HUDEP-2 (cell line): ENCODE measurements at regions not wholly inside any gene's neighbourhood (a gene's known extent, or its start where the extent isn't known, plus 50 kb on each side); places are given as distances from the start of the nearest gene placed in this dataset.

Experiments
- DNase-seq, 76 experiments: peaks; one replicate each; lab custom pipeline; 2025; ENCODE audit not compliant: unreplicated experiment in 76 of 76; lab: John Stamatoyannopoulos, UW

DNA sequence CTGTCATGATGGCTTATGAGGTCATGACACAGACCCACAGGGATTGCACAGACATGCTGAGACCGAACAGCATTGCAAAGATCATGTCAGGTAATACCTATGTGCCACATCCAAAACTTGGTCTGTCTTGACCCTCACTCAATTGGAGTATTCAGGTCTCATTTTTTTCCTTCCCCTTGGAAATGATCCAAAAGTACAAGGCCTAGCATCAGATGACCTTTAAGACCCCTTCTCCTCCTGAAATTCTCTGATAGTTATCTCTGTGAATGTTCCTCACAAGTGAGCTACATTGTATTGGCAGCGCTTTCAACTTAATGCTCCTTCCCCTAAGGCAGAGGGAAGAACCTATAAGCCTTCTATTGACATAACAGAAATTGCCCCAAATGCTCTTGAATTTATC lies 507.4 kb upstream of the JARID2 start:
- DNase-seq: no peak

DNA sequence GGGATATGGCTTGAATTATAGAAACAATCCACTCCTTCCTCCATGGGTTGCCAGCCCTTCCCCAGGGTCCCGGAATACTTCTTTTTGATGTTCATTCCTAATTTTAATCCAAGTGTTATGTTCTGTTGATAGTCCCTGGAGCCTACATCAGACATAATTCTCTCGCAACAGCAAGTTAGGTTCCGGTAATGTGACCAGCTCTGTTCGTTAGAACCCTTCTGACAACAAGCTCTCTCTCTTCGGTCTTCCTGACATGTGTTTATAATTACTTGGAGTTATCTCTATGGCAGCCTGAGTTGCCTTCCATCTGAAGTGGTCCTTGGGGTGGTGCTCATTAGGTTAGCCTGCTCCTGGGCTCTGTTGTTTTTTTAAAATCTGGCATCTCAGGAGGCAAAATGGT lies 506.9 kb upstream of the JARID2 start:
- DNase-seq: no peak

DNA sequence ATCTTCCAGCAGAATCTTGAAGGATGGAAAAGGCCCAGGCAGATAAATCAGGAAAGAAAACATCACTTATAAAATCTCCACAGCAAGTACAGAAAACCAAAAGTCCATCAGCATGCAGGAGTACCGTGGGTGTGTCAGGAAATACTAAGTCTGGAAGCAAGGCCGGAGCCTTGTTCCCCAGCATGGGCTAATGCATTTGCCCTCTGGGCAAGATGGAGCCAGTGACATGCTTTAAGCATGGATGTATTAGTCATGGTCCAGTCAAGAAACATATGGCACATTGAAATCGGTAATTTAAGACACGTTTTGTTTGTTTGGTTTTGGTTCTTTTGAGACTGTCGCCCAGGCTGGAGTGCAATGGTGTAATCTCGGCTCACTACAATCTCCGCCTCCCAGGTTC lies 506.0 kb upstream of the JARID2 start:
- no peak for DNase-seq

DNA sequence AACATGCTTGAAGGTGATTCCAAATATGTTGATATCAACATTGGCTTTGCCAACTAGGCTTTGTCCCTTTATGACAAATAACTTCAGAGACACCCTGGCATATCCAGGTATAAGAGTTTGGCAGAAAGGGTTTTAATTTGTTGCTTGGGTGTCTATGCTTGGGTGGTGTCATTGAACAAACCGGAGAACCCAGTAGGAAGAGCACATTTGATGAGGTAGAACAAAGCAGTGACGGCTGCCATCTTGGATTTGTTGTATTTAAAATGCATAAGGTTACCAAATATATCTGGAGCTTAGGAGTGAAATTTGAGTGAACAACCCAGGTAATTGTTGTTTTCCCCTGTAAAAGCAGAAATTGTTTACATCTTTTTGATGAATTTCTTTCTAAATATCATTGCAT lies 503.7 kb upstream of the JARID2 start:
- DNase-seq: no peak

DNA sequence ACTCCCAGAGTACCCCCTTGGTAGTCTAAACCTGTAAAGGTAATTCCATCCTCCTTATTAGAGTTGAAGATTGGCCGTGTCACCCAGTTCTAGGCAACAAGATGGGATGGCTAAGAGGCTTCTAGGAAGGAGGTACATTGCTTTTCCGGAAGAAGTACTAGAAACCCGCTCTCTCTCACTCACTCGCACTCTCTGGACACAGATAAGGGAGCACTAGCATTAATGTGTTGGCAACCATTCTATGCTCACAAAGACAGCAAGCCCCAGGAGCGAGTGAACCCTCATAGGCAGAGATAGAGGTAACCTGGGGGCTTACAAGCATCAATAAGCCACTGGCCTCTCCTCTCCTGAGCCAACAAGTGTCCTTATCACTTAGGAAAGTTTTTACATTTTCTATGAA lies 503.2 kb upstream of the JARID2 start:
- no peak for DNase-seq

DNA sequence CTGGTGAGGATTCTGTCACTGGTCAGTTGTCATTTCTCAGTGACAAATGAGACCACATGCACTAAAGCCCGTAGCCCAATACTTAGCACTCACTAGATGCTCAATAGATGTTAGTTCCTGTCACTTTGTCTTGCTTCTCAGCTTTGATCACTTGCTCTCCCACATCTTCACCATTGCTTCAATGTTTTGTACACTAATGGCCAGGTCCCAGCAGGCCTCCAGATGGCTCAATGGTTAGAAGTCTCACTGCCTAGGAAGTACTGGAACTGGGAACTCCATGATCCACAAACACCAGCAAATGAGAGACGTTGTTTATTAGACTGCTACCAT lies 502.8 kb upstream of the JARID2 start:
- DNase-seq: no peak

DNA sequence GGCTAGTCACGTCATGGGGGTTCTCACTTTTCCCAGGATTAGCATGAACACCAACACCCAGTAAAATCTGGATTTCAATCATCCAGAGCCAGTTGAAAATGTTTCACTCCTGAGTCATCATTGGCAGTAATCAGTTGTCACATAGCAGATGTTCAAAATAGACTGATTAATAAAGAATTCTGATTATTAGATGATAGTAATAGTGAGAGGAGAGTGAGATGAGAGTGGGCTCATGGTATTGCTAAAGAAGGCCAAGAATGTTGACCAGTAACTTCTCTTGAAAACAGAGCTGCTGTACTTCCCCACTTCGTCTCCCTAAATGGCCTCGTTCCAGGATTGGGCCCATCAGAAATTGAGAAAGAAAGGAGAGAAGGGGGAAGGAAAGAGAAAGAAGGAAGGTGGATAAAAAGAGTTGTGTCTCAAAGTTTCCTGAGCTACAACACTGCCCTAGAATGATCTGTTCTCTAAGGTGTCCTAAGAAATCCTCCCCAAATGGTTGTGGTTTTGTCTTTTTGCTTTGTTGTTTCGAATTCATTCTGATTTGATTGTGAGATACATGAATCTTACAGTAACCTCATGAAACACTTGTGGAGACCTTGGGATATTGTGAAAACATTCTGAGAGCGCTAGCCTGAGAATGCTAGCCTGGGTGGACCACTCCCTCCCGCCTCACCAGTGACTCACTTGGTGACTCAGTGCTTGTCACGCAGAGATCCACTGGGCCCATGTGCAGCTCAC lies 502.2 kb upstream of the JARID2 start:
- peak in 59 of 76 experiments; percentile 9 to 78 (median 40) for DNase-seq

DNA sequence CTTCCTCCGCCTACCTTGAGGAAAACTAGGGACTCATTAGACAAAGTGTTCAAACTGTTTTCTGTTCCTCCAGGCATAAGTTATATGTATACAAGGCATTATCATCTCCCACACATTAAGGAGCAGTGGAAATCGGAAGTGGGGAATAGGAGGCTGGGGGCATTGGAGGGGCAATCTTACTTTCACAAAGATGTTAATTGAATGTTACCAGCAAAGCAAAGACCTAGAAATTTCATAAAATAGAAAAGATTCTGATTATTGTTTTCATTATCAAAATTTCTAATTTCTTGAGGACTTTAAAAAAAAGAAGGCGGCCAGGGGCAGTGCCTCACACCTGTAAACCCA lies 501.7 kb upstream of the JARID2 start:
- no peak for DNase-seq

DNA sequence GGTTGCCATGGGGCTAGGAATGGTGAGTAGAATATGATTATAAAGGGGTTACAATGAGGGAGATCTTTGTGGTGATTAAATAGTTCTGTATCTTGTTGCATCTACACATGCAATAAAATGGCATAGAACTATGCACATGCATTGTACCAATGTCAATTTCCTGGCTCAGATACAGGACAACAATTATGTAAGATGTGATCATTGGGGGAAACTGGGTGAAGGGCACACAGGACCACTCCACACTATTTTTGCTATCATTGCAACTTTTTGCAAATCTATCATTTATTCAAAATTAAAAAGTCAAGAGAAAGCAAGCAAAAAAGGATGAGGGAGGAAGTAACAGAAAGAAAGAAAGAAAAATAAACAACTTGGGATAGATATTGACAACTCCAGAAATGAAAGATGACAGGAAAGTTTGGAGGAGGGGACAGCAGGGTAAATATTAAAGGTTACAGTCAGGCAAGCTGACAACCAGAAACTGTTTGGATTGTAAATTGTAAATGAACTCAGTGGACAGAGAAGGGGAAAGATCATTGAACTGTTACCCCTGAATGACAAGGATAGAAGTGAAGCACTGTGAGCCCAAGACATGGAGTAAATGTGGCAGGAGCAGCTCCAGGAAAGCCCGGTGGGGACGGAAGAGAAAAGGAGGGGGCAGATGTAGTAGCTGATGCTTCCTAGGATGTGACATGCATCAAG lies 499.6 kb upstream of the JARID2 start:
- DNase-seq: no peak

DNA sequence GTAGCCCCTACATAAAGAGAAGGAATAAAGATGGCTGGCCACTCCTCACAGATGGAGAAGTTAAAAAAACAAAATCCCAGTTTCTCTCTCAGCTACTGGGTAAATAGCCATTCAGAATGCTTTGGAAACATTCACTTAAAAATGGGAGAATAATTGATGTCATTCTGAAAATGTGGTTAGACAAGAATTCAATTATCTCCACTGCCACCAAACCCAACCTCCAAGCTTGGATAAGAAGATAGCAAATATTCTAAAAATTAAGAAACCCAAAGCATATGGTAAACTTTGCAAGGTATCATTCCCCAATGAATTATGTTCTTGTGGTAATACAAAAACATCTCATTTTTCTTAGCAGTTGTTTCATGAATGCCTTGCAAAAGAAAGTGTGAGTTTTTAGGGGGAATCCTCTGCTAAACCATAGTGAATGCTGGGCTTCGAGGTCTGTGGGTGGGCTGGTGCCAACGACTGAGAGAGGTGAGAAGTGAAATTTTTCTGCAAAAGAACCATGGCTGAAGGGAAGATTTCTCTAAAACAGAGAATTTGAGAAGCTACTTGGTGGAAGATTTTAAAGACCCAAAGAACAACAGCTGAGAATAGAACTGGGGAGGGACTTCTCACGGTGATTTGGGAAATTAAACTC lies 497.9 kb upstream of the JARID2 start:
- DNase-seq: no peak

DNA sequence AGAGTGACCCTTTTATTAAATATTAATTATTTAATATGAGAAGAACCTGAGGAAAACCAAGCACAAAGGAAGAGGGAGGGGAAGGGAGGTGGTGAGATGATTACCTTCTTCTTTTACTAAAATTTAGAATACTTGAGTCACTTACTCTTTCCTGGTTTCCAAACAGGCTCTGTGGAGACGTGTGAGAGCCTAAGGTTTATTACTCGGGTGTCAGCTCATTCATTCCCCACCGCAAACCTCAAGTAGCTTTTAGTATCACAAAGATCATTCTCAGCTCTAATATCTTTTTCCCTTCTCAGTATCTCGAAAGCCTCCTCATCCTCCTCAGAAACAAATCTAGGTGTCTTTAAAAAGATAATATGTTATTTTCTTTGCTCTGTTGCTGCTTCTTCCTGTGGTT lies 497.2 kb upstream of the JARID2 start:
- no peak for DNase-seq

DNA sequence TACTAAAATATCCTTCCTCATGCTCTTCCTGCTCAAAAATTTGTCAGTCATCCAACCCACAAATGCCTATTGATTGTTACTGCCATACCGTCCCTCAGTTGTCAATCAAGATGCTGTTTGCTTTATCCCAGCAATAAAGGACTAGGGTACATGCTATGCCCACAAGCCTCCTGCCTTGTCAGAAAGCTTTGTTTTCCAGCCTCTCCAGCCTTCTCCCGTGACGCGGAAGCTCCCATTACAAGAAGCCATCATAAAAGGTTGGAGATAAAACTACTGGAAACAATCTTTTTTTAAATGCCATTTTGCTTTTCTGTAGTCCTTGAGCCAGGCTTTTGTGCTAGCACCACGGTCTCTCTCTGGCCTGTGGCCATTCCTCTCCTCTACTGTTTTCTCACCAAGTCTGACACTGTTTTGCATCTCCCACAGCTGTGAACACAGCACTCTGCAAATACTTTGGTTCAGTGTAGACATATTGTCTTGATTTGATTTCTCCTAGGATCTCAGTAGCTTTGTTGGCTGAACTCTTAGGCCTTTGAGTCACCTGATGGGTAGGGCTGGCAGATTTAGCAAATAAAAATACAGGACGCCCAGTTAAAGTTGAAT lies 495.7 kb upstream of the JARID2 start:
- no peak for DNase-seq

DNA sequence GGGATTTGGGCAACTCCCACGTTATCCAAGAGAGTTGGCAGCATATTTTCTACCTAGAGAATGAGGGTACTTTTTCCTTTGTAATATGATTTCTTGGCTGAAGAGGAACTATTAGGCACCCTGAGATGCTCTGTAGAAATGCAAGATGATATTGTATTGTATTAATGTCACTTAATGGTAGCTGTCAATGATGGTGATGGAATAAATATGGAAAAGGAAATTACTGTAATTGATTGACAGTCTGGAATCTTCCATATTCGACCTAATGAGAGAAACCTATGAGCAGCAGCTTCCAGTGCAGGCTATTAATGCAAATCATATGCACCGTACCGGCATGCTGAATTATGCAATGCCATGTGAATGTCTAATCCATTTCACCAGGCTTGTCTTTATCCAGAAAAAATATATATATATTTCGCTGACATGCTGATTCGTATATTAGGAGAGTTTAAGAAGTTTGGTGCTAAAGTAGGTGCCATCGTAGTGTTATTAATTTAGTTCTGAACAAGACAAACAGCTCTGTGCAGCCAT lies 494.2 kb upstream of the JARID2 start:
- DNase-seq: no peak

DNA sequence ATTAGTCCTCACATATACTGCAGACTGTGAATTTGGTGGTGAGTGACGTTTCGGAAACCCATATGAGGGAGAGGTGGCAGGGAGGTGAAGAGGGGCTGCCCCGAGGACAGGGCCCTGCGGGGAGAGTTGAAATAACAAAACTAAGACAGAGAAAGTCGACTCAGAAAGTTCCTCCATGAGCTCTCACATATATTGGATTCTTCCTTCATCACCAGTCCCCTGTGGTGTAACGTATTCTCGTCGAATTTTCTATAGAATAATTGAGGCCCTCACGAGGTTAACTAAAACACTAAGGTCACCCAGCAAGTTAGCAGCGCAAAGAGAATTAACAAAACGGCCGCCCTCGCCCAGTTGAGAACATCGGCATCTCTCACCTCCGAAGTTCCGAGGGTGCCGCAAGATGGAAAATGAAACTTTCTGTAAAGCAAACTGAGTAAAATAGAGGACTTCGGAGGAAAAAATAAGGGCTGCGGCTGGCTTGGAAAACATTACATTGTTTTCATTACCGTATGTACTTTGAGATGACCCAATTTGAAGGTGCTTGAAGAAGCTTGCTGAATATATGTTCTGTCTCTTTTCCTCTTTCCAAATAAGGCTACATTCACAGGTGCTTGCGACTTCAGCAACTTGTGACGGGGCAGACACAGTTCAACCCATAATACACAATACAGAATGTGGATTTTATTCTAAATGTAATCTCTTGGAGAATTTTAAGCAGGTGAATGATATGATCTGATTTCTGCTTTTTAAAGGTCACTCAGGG lies 490.9 kb upstream of the JARID2 start:
- no peak for DNase-seq

DNA sequence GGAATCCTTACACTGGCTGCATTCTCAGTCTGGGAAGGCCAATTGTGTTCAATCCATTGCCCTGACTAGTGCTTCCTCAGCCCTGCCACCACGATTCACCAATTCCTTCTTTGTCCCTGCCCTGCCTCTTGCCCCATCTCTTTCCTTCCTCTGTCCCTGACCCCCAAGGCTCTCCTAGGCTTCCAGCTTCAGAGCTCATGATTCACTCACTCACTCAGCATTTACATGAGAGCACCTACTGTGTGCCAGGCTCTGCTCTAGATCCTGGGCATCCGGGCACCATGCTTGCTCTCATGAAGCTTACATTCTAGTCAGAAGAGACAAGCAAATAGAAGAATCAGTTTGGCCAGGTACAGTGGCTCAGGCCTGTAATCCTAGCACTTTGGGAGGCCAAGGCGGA lies 489.5 kb upstream of the JARID2 start:
- DNase-seq: no peak

DNA sequence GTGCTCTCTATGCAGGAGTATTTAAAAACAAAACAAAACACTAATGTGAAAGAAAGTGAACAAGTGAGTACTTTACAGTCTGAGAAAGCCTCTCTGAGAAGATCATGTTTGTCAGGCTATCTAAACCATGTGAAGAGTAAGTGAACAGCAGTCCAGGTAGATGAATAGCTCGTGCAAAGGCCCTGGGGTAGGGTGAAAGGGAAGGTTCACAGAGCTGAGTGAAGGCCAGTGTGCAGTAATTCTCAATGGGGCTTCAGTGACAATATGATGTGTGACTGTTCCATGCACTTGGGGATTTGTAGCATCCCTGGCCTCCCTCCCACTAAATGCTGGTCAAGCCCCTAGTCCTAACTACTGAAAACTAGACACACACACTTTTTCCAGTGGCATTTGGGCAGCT lies 488.9 kb upstream of the JARID2 start:
- no peak for DNase-seq

DNA sequence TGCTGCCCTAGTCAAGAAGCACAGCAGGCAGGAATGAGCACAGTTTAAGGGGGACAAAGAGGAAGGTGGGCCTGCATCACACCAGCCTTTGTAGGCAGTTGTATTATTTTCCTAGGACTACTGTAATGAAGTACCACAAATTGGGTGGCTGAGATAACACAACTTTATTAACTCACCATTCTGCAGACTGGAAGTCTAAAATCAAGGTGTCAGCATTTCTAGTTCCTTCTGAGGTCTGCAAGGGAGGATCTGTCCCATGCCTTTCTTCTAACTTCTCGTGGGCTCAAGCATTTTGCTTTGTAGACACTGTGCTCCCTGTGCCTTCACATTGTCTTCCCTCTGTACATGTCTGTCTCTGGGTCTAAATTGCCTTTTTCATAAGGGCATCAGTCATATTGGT lies 488.5 kb upstream of the JARID2 start:
- no peak for DNase-seq

DNA sequence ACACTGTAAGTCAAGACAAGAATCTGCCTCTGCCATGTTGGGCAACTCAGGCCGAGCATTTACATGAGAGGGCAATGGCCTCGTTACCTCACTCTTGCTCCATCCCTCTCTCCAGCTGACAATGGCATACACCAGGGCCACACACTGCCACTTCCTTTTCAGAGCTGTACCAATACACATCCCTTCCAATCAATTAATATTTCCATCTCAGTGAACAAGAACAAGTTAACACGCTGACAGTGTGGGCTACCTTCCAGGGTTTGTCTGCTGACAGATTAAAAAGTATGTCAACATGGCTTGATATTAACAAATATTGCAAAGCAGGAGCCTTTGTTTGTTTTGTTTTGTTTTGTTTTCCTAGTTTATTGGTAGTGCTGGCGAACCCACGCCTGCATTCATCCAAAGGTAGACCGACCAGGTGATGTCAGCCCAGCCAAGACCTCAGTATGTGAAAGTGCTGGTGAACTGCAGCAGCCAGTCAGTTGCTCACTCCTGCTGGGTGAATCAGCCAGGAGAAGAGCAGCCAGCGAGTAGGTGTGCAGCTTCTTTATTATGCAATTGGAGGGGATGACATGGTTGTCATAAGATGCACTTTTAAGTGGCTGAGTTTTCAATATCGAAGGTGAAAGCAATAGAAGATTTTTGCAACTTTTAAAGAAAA lies 487.3 kb upstream of the JARID2 start:
- no peak for DNase-seq

DNA sequence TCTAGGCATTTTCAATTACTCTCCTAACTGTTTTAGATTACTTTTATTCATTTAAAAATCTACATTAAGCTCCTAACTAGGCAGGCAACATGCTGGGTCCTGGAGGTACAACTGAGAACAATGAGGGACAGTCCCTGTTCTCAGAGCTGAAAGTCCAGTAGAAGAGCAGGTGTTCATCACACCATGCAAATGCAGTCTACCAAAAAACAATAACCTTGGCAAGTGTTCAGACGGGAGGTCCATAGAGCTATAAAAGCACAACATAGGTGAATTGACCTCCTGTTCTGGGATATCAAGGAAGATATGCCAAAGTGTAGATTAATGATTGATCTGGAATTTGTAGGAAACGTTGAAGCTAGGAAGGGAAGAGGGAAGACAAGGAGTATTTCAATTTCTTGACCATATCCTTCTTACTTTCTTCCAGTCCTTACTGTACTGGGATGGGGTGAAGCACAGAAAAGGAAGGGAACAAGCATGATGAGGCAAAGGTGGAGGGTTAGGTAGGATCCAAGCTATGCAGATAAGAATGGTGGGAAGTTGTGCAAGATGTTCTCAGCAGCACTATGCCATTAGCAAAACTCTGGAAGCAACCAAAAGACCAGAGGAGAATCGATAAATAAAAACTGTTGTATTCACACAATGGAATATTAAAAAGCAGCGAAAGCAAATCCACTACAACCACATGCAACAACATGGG lies 485.7 kb upstream of the JARID2 start:
- DNase-seq: no peak

DNA sequence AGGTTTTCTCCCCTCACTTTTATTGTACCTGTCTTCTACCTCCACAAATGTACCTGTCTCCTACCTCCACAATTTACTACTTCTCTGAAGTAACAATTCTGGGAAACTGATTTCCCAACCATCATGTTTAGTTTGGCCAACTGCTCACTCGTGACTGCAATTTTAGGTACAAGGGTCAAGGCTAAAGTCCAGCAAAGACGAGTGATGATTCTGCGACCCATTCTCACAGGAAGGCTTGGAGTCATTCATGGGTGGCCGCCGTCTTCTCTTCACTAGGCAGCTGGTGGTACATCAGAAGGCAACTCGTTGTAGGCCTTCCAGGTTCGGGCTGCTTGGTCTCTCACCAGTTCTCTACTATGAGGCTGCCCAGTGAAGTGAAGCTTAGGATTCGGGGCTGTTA lies 483.8 kb upstream of the JARID2 start:
- no peak for DNase-seq
